NCI-H748 (cell line): ENCODE measurements at regions not wholly inside any gene's neighbourhood (a gene's known extent, or its start where the extent isn't known, plus 50 kb on each side); places are given as distances from the start of the nearest gene placed in this dataset.
"Not testable (repeated sequence)": the region's sequence is repeated elsewhere in the genome, so short reads cannot be mapped to it uniquely, and the experiment has no call there.

ENCODE experiments used
- DNase-seq: peaks from one replicate; lab custom pipeline; 2025; ENCODE audit not compliant: unreplicated experiment; lab: John Stamatoyannopoulos, UW

DNA sequence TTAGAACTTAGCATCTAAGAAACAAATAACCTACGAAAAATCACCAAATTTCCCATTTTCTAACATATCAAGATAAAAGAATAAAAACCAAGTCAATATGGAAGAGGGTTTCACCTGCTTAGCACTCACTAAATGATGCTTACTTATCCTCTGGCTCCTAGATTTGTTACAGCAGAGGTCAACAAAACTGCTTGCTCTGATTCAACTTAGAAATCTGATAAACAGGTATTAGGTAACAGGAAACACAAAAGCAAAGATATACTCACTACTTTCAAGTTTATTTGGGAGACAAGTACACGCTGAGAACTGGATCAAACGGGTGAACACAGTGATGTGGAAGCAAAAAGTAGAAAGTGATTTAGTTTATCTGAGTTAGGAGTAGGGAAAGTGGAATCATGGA lies 235.7 kb upstream of the TARS1 start:
- DNase-seq = no peak

DNA sequence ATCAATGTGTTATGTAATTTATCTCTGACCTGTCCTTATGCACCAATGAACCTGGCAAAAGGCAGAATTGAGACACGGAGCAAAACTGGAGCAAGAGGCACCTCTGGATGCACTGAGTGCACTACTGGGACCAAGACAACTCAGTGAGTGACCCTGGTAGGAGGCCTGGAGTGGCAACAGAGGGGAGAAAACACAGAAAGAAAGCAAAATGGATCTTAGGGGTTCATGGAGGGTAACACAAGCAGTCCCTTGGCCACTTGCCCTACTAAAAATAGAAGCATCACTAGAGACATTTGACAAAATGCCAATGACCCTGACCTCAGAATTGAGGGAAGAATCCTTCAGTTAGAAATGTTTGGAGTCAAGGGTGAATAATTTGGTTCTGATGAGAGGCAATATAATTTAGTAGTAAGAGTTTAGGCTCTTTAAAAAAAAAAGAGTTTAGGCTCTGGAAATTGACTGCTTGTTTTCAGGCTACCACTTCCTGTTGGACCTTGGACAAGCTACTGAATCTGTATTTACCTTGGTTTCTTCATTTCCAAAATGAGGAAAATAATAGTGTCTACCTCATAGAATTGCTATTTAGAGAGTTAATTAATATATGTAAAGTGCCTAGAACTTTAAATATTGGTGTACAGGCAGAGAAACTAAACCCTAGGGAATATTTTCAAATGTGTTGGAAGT lies 234.9 kb upstream of the TARS1 start:
- DNase-seq = no peak

DNA sequence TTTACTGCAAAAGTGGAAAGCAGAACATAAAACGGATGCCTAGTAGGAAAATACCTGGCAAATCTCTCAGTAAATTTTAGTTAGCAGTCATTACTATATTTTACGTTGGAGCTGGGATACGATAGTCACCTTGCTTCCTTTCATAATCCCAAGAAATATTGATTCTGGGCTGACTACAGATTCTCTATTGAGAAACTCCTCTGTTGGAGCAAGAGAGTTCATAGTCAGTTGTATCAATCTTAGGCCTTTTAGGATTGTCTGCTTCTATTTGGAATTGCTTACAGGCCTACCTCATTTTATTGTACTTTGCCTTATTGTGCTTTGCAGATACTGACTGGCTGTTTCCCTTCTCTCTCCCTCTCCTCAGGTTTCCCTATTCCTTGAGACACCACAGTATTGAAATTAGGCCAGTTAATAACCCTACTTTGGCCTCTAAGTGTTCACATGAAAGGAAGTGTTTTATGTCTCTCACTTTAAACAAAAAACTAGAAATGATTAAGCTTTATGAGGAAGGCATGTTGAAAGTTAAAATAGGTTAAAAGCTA lies 233.7 kb upstream of the TARS1 start:
- no peak for DNase-seq

DNA sequence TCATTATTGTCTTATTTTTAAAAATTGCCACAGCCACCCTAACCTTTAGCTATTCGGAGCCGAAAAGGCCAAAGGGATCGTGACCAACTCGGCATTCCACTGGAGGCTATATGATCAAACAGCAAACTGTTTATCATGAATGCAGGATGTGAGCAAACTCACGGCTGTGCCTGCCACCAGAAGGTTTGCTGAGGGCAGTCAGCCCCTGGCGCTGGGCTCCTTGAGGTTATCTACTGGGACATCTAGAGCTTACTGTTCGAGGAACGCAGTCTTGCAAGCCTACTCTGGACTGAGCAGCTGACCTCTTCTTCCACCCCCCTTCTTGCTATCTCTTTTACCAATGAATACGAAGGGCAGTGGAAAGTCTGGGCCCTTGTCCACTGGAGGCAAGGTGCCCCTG lies 231.5 kb upstream of the TARS1 start:
- DNase-seq = no peak

DNA sequence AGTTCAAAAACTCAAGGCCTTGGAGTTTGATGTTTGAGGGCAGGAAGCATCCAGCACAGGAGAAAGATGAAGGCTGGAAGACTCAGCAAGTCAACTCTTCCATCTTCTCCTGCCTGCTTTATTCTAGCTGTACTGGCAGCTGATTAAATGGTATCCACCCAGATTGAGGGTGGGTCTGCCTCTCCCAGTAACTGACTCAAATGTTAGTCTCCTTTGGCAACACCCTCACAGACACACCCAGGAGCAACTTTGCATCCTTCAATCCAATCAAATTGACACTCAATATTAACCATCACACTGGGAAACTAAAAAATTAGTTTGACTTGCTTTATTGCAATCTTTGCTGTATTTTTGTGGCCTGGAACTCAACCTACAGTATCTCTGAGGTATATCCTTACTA lies 230.5 kb upstream of the TARS1 start:
- not testable (repeated sequence) for DNase-seq

DNA sequence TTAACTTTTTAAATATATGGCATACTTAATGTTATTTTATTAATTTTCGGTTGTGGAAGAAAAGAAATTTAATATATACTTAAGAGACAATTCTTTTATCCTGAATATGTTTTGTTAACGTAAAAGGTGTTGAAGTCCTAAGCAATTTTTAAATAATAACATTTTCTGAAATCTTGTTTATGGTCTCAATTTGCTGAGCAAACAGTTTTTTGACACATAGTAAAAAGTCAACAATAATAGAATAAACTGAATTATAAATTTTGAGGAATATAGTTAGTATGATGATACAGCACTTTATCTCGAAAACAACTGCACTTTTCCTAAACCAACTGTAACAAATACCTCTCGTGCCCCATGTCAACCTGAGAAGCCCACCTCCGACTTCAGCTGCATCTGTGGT lies 229.8 kb upstream of the TARS1 start:
- DNase-seq = no peak

DNA sequence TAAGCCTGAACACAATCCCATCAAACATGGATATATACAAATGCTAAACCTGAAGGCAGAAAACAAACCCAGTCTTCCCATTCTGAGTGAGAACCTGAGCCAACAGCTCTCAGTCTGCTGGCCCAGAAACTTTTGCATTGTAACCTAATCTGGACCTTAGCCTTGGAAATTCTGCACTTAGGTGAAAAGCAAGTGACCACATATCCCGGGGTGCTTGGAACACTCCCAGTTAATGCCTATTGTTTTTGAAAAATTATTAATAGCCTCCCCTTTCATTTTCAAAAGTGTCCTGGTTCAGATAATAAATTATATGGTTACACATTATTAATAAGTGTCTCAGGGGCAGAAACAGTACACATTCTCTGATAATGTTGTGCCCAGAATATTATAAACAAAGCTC lies 228.3 kb upstream of the TARS1 start:
- no peak for DNase-seq

DNA sequence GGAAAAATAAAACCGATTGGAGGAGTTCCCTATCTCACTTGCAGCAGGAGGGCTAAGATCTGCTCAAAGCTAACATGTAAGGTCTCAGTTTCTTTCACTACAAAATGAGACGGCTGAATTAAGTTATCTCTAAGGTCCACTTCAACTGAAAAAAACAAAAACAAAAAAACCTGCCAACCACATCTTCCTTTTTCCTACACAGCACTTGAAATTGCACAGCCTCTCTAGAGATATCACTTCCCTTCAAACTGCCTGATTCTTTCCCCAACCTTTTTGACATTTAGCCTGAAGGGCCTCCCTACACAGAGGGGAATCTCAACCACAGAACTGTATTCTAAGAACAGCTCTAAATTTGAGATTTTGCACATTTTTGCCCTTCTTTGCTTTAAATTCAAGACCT lies 227.9 kb upstream of the TARS1 start:
- DNase-seq = no peak

DNA sequence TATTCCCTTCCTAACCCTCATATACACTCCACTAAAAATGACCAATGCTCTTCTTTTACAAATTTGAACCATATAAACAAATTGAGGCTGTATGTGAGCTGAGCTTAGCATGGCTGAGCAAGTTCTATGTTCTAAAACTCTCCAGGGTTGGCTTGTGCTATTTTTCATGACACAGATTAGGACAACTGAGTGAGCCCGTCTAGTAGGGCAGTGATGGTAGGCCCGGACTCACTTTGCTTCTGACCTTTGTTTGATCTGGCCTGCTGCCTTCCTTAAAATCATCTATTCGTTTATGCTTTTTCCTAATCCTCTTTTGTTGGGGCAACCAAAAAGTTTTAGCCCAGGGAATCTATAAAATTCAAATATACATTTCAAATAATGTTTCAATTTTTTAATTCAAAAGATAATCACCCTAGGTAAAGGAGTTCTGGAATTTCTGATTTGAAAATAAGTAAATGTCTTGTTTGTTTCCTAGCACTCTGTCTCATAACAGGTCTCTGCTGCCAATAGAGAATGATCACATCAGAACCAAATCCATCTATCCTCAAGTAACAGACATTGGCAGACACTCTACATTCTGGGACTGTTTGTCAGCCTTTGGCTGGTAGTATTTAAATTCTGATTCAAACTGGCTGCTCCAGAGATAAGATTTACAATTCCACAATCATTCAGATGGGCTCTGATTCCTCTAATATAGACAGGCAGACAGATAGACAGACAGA lies 217.0 kb upstream of the TARS1 start:
- no peak for DNase-seq

DNA sequence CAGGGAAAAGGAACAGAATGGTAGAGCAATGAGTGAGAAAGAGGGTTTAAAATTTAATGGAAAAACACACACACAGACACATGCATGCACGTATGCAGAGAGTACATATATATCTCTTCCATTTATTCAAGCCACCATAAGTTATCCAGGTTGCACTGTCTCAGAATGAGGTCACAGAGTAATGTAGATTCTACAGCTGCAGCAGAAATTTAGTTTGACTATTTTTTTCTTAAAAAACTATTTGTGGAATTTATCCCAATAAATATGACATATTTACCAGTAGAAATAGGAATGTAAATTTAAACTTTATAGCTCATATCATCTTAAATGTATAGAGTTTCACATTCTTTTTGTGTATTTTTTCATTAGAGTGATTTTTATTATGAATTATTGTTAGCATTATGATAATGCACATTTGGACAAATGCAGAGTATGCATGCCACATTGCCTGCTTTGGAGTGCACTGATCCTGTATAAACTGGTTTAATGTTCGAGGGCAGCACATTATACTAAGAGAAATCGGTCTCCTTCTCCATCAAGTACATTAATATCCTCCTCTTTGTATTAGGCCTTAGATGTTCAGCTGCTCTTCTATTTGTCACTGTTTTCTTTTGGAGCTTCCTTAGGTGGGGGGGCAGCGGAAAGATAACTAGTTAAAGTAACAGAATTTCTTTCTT lies 216.3 kb upstream of the TARS1 start:
- DNase-seq = no peak

DNA sequence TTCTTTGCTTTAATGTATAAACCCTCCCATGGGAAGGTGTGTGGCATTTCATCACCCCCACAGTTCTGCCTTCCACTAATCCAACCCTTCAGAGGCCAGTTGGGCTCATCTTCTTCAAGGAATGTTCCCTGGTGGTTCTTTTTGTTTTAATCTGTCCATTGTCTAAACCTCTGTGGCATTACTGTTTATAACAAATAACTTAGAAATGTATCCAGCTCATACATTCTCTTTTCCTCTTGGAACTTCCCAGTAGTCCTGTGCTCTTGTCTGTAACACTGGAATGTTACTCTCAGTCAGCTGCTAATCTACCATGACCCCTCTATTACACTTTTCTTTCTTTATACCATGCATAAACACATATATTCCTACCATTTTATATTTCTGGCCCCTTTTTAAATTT lies 213.5 kb upstream of the TARS1 start:
- no peak for DNase-seq

DNA sequence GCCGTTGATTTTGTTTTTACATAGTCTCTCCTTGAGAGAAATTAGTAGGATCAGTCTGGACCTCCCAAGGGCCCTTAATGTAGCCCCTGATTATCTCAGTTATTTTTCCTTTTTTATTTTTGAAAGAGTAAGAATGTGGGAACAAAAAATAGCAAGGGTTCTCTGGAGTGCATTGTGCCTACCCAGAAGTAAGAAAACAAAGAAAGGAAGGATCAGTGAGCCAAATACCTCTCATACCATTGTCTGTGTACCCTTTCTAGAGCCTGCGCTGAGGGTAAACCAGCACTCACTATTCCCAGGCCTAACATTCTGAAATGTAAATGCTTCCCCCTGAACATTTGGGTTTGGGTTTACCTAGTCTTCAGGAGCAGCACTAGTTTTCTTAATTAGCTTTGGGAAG lies 213.0 kb upstream of the TARS1 start:
- DNase-seq = no peak

DNA sequence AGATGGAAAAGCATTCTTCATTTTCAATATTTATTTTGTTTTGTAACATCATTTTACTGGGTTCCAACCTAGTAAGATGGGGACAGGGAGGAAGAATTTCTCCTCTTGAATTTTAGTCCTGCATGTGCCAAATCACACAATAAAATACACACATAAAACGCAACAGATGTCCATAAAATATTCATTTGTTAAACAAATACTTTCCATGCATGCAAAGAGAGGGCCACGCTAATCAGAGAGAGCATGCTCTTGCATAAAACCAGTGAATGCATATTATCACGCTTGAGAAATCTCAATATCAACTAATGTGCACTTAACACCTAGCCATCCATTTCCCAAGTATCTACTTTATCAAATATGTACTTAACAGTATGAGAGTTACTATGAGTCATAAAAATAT lies 212.6 kb upstream of the TARS1 start:
- DNase-seq = no peak

DNA sequence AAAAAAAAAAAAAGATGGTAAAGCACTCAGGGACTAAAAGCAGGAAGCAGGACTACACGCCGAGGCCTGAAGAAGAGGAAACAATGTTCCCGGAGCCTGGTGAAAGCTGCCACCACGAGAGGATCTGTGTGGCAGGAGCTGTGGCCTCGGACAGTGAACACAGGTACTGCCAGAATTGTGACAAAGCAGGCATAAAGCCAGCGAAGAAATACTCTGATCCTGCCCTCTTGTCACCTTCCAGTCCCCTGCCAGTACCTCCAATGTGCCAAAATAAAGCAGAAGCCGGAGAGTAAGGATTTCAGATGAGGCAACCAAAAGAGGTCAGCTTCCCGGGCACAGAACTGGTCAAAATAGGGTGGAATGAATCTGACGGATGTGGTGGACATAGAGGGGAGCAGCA lies 211.5 kb upstream of the TARS1 start:
- no peak for DNase-seq

DNA sequence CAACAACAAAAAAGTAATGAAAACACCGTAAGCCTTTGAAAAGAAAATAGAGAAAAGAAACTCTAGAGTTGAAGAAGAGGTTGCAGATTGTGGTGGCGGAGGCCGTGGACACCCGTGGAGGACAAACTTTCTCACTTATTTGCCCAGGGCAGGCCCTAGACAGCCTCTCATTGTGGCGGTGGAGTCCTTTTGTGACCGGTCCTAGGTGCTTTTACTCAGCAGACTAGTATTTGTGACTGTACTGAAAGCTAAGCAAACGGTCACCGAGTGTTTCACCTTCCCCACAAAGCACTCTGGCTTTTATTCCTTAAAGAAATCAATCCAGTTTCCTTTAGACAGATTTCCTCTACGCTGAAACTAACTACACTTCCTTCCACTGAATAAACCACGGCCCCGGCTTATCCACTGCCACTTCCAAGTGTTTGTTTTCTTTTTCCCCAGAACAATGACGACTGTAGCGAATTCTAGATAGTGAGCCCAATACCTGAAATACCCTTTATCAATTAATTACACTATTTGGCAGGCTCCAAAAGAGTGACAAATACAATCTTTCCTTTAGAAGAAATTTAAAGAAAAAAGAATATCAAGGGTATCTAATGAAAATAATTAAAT lies 210.2 kb upstream of the TARS1 start:
- no peak for DNase-seq

DNA sequence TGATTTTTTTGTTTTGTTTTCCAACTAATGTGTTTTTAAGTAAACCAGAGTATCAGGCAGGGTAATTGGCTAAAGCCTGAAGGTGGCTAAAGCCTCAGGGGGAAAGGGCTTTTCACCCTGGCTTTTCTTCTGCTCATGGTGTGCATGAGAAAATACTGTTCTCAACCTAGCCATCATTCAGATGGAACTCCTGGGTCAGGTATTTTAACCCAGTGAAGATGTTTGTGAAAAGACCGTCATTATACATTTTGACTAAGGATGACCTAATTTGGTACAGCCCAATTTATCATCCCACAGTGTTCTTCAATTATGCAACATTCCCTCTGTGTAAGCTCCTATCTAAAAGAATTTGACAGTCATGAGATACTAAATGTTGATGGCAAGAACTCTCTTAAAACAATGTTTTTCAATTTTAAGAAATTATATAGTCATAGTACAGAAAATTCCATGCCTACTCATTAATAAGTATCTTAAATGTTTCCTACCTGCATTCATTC lies 209.5 kb upstream of the TARS1 start:
- DNase-seq = no peak

DNA sequence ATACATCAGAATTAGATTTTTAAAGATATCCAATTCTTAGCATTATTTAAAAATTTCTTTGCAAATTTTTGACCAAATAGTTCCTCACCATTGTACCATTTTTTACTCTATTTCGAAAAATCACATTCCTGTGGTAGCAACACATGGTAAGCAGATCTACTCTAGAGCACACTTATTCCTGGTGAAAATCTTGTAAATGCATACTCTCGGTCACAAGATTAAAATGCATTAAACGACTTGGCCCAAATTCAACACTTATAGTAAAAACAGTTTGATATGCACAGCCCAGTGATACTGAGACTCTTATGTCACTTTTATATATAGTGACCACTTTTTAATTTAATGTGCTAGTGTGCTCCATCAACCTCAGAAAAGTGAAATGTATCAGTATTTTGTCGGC lies 208.8 kb upstream of the TARS1 start:
- no peak for DNase-seq

DNA sequence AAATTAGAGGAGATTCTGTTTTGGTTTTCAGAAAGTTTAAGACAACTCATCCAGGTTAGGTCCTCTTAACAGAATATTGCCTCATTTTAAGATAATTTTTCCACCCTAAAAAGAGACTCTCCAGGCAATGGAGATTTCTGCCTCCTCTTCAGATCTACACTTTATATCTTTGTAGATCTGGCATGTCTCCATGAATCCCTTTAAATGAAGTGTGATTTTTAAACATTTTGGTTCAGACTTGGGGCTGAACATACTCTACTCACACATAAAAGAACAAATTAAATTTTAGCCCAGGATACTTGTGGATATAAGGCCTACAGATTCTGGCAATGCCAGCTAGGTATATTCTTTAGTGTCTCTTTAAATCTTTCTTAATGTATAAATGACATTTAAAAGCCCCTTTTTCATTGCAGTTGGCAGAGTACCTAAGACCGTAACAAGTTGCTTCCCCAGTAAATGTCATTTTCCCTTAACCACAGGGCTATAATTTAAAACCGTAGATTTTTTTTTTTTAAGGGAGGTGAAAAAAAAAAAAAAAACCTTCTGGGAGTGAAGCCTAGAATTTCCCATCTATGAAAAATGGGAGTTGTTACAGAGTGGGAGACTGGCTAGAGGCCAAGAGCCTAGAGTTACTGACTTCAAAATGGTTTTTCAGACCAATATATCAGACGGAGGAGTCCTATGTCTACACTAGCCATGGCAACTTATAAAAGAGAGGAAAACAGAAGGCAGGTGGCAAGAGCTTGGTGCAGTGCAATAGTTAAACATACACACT lies 207.8 kb upstream of the TARS1 start:
- no peak for DNase-seq

DNA sequence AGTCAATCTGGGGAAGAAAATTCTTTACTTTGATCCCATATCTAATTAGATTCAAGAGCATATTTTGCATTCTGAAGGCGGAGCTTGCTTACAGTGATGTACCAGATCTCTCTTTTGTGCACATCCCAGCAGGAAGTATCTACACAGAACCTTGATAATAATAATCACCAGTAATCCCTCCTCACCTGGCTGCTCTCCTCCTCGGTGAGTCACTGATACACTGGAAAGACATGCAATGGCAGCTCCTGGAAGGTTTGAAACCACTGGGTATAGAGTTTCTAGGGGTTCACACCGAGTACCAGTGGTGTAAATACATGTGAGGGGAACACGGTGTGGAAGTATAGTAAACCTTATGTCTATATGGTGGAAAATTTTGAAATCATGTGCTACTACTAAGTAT lies 205.5 kb upstream of the TARS1 start:
- DNase-seq = no peak

DNA sequence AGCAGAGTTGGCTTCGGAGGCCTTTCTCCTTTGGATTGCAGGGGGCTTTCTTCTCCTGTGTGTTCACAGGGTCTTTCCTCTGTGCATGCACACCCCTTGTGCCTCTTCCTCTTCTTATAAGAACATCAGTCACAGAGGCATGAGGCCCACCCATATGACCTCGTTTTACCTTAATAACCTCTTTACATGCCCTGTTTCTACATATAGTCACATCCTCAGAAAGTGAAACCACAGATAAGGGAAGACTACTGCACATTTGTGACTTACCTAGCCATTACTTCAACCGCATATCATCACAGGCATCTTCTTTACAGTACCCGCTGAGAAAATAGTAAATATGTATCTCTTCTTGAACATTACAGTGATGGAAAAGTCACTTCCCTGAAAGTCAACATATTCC lies 204.9 kb upstream of the TARS1 start:
- DNase-seq = no peak

DNA sequence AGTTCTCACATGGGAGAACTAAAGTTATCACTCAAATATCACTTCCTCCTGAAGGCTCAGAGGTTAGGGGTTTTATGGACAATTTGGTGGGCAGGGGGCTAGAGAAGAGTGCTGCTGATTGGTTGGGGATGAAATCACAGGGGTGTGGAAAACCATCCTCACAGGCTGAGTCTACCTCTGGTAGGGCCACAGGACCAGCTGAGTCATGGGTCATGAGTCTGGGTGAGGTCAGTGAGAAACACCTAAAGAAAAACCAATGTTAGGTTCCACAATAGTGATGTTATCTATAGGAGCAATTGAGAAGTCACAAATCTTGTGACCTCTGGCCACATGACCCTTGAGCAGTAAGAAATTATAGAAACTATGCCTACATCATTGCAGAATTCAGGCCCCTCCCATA lies 203.3 kb upstream of the TARS1 start:
- DNase-seq = no peak
